HEK293 (cell line): ENCODE measurements at regions not wholly inside any gene's neighbourhood (a gene's known extent, or its start where the extent isn't known, plus 50 kb on each side); places are given as distances from the start of the nearest gene placed in this dataset.

Experiments used
- CTCF ChIP-seq: fragments of 450-650 bp; formaldehyde crosslinking; IDR thresholded peaks from 2 replicates; pipeline ENCODE4 v1.5.1; 2016; ENCODE audit warnings: missing biosample characterization, missing genetic modification characterization
- IKZF3 ChIP-seq: fragments of 450-650 bp; IDR thresholded peaks from 2 replicates; pipeline ENCODE4 v1.5.0; 2018; ENCODE audit warnings: missing biosample characterization, mild to moderate bottlenecking, missing genetic modification characterization, moderate library complexity
- PBX3 ChIP-seq: sonication (generic); formaldehyde crosslinking; IDR thresholded peaks from 2 replicates; pipeline ENCODE4 v1.8.1; 2022; ENCODE audit warnings: mild to moderate bottlenecking, moderate library complexity, missing genetic modification reagents
- PRDM1 ChIP-seq: fragments of 450-650 bp; formaldehyde crosslinking; IDR thresholded peaks from 2 replicates; pipeline ENCODE4; 2016; ENCODE audit warnings: missing biosample characterization, missing genetic modification characterization
- REST ChIP-seq: fragments of 450-650 bp; formaldehyde crosslinking; IDR thresholded peaks from 2 replicates; pipeline ENCODE4 v1.5.1; 2016; ENCODE audit warnings: missing biosample characterization, missing genetic modification characterization
- SP2 ChIP-seq: fragments of 450-650 bp; formaldehyde crosslinking; IDR thresholded peaks from 2 replicates; pipeline ENCODE4 v1.5.1; 2016; ENCODE audit warnings: missing biosample characterization, missing genetic modification characterization
- YY1 ChIP-seq: fragments of 450-650 bp; formaldehyde crosslinking; IDR thresholded peaks from 2 replicates; pipeline ENCODE4 v1.5.1; 2018; ENCODE audit warnings: missing biosample characterization, missing genetic modification characterization
- ZBTB7A ChIP-seq: fragments of 450-650 bp; formaldehyde crosslinking; IDR thresholded peaks from 2 replicates; pipeline ENCODE4 v1.5.1; 2016; ENCODE audit warnings: low read depth, missing biosample characterization, missing genetic modification characterization
- ZNF138 ChIP-seq: fragments of 450-650 bp; formaldehyde crosslinking; IDR thresholded peaks from 2 replicates; pipeline ENCODE4 v1.5.1; 2016; ENCODE audit warnings: missing biosample characterization, missing genetic modification characterization, borderline replicate concordance
- ZNF26 ChIP-seq: fragments of 450-650 bp; formaldehyde crosslinking; IDR thresholded peaks from 2 replicates; pipeline ENCODE4 v1.5.1; 2016; ENCODE audit warnings: missing biosample characterization, missing genetic modification characterization
- ZNF600 ChIP-seq: fragments of 450-650 bp; formaldehyde crosslinking; IDR thresholded peaks from 2 replicates; pipeline ENCODE4 v1.5.1; 2016; ENCODE audit warnings: missing biosample characterization, missing genetic modification characterization
- ZNF791 ChIP-seq: fragments of 450-650 bp; formaldehyde crosslinking; IDR thresholded peaks from 2 replicates; pipeline ENCODE4 v1.5.1; 2016; ENCODE audit warnings: missing biosample characterization, missing genetic modification characterization

GRCh38 chr17:33522623-33523022 lies 229.5 kb upstream of the ASIC2 start:
- no peak for TF ChIP-seq SP2
- TF ChIP-seq IKZF3 (tag by site-specific recombination): no peak
- TF ChIP-seq REST (tag by site-specific recombination): no peak
- TF ChIP-seq CTCF (tag by site-specific recombination): no peak
- TF ChIP-seq ZNF26 (tag by site-specific recombination): no peak
- TF ChIP-seq ZNF600 (tag by site-specific recombination): no peak
- TF ChIP-seq PBX3 (CRISPR knock-in tag): no peak
- TF ChIP-seq PRDM1 (tag by site-specific recombination): no peak
- TF ChIP-seq ZBTB7A: no peak
- no peak for TF ChIP-seq YY1
- no peak for TF ChIP-seq ZNF791 (tag by site-specific recombination)
- TF ChIP-seq ZNF138 (tag by site-specific recombination): no peak
